ENCODE measurements at regions not wholly inside any gene's neighbourhood (a gene's known extent, or its start where the extent isn't known, plus 50 kb on each side); places are given as distances from the start of the nearest gene placed in this dataset.

DNA sequence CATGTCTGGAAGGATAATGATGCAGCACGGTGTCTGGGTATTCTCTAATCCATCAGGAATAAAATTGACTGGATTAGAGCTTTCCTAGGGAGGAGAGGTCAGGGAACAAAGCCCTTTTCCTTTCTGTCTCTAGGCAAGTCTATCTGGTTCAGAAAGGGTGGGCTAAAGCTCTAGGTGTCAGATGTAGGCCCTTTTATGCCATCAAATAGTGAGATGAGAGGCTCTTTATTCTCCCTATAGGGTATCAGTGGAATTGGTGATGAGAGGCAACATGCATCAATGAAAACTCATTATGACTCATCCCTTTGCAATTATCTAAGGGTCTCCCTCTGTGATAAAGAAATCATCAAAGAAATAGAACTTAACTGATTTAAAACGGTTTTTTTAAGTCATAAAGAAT, 328.0 kb upstream of the CRIM1 start:
- TF ChIP-seq, protein P1, sequence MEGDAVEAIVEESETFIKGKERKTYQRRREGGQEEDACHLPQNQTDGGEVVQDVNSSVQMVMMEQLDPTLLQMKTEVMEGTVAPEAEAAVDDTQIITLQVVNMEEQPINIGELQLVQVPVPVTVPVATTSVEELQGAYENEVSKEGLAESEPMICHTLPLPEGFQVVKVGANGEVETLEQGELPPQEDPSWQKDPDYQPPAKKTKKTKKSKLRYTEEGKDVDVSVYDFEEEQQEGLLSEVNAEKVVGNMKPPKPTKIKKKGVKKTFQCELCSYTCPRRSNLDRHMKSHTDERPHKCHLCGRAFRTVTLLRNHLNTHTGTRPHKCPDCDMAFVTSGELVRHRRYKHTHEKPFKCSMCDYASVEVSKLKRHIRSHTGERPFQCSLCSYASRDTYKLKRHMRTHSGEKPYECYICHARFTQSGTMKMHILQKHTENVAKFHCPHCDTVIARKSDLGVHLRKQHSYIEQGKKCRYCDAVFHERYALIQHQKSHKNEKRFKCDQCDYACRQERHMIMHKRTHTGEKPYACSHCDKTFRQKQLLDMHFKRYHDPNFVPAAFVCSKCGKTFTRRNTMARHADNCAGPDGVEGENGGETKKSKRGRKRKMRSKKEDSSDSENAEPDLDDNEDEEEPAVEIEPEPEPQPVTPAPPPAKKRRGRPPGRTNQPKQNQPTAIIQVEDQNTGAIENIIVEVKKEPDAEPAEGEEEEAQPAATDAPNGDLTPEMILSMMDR (IDR thresholded peaks at IDR 0.05) = no peak
- no peak for TF ChIP-seq POLR2AphosphoS5 (IDR thresholded peaks at IDR 0.05)

Data from prostate gland (tissue), 2 donors.